HG03457 (cell line): ENCODE measurements at regions not wholly inside any gene's neighbourhood (a gene's known extent, or its start where the extent isn't known, plus 50 kb on each side); places are given as distances from the start of the nearest gene placed in this dataset.

Experiments used
- ATAC-seq: cut with Tn5 transposase; IDR thresholded peaks from one replicate; pipeline ENCODE4 v1.9.1; 2021; ENCODE audit warnings: moderate number of reproducible peaks; ENCODE audit not compliant: unreplicated experiment

GRCh38 chr3:72248869-72249268, 463.9 kb upstream of the PROK2 start:
- no peak for ATAC-seq

GRCh38 chr3:72248389-72248761, 463.4 kb upstream of the PROK2 start:
- no peak for ATAC-seq

GRCh38 chr3:72247645-72248388, 462.9 kb upstream of the PROK2 start:
- ATAC-seq: no peak

- ATAC-seq: no peak
These were observed 462.2 kb upstream of the PROK2 start for GRCh38 chr3:72247126-72247525.

- no peak for ATAC-seq
These were observed 461.7 kb upstream of the PROK2 start for GRCh38 chr3:72246685-72247084.

- ATAC-seq: no peak
These were observed 460.3 kb upstream of the PROK2 start for GRCh38 chr3:72245183-72245811.

- ATAC-seq: no peak
These were observed 459.4 kb upstream of the PROK2 start for GRCh38 chr3:72244396-72244795.

DNA sequence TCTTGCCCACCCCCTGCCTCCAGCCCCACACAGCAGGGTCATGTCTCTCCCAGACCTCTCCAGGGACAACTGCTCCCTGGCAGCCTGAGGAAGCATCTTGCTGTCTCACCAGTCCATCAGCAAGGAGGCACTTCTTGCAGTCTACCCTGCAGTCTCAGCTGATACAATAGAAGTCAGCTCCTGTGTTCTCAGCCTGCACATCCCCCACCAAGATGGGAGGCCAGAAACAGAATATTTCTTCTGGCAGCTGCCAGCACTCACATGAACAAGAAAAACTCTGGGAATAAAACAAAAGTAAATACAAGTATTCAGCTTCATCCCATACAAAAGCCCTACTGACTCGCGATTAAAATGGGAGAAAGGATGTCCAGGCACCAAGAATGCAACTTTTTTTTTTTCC, 457.4 kb upstream of the PROK2 start:
- ATAC-seq: no peak

GRCh38 chr3:72241525-72241924, 456.6 kb upstream of the PROK2 start:
- ATAC-seq: no peak

DNA sequence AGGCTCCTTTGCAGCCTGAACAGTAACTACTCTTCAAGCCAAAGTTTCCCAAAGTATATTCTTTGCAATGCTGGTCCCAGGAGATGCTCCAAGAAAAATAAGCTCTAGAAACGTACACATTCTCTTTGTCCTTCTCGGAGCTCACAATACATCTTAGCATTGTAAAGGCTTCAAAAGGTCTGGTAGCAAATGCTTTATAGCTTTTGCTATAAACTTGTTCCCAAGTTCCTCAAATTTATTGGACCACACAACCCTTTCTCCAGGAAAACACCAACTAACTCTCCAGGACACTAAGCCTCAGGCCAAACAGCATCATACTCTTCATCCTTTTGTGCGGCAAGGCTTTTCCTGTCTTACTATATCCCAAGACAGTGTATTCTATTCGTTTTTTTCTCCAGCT, 455.6 kb upstream of the PROK2 start:
- no peak for ATAC-seq

- no peak for ATAC-seq
These were observed 453.9 kb upstream of the PROK2 start for GRCh38 chr3:72238801-72239200.

- no peak for ATAC-seq
These were observed 453.2 kb upstream of the PROK2 start for GRCh38 chr3:72238010-72238691.

GRCh38 chr3:72237679-72238009, 452.7 kb upstream of the PROK2 start:
- ATAC-seq: no peak

DNA sequence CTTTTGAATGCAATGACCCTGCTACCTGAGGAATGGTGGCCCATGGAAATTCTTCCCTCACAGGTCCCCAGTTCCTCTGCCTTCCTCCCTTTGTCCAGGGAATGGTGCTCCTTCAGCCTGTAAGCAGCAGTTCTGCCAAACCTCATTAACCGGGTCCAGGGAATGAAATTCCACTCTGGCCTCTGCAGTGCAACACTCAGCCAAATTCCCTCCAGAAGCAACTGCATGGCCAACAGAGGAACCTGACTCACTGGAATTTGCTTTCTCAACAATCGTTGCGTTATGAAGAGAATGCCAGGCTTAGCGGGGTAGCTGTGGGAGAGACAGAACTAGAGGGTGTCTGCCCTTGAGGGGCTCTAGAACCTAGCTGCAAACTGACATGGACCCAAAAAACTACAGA, 449.4 kb upstream of the PROK2 start:
- no peak for ATAC-seq

DNA sequence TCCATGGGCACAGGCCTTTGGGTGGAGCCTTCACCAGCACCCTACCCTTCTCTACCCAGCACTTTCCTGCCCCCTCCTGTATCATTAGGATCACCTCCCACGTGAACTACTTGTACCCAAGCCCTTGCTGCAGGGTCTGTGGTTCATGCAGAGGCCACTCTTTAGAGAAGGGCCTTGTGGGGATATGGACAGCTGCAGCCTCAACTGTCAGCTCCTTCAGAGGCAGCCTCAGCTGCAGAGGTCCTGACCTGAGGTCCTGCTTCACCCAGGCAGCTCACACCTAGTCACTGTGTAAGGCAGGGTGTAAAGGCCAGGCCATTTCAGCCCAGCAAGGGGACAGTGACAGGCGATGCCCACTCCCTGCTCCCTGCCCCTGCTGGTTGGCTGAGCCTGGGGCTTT, 448.6 kb upstream of the PROK2 start:
- ATAC-seq: no peak

- ATAC-seq: no peak
These were observed 447.8 kb upstream of the PROK2 start for GRCh38 chr3:72232777-72233176.

GRCh38 chr3:72232331-72232730, 447.4 kb upstream of the PROK2 start:
- no peak for ATAC-seq

- ATAC-seq: no peak
These were observed 446.7 kb upstream of the PROK2 start for GRCh38 chr3:72231439-72232196.

DNA sequence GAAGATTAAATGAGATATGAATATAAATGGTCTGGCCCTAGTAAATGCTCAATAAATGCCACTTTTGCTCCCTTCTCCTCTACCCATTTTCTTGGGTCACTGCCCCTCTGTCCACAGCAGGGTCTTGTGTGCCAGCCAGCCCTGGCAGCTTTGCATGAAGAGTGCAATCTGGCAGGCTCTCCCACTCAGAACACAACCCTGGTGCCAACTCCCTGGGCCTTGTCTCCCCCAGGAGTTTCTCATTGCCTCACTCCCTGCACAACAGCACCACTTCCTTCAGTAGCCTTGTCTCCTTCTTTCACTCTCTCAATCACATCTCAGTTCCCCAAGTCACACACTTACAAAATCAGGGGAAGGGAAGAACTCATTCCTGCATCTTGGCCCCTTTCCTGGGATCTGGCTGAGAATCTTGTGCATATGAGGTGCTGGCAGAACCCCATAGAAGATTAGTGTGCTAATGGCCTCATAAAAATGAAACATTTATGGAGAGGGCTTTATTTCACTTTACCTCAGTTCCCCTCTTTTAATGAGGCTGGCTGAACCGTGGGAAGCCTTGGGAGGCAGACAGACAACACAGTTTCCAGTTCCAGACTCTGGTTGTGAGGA, 445.9 kb upstream of the PROK2 start:
- no peak for ATAC-seq

- ATAC-seq: no peak
These were observed 445.0 kb upstream of the PROK2 start for GRCh38 chr3:72229952-72230351.

GRCh38 chr3:72227486-72228070, 442.6 kb upstream of the PROK2 start:
- no peak for ATAC-seq
